Left lung (tissue), 4 donors: ENCODE measurements at regions not wholly inside any gene's neighbourhood (a gene's known extent, or its start where the extent isn't known, plus 50 kb on each side); places are given as distances from the start of the nearest gene placed in this dataset.

Experiments used
- ATAC-seq: fragments of 200-7000 bp; cut with Tn5 transposase; one replicate; pipeline ENCODE4 v1.9.1; 2020; ENCODE audit warnings: moderate library complexity
- DNase-seq, 4 donors: peaks; one replicate each; pipeline ENCODE4 v3.0.0-alpha.2; 2013 to 2020
- H3K27ac ChIP-seq, 2 donors: fragments of 200-600 bp; sonication (generic) in 1 of 2; one replicate each; pipeline versions ENCODE4 v1.5.0 to v1.8.0; 2020 to 2021
- H3K27me3 ChIP-seq, 2 donors: fragments of 200-600 bp; sonication (generic) in 1 of 2; one replicate each; pipeline versions ENCODE4 v1.5.0 to v1.8.0; 2020 to 2021
- H3K36me3 ChIP-seq, 2 donors: fragments of 200-600 bp; sonication (generic) in 1 of 2; one replicate each; pipeline versions ENCODE4 v1.5.0 to v1.8.0; 2020 to 2021
- H3K4me1 ChIP-seq, 2 donors: fragments of 200-600 bp; one replicate each; pipeline ENCODE4 v1.8.0; 2021
- H3K4me3 ChIP-seq, 2 donors: fragments of 200-600 bp; sonication (generic) in 1 of 2; one replicate each; pipeline versions ENCODE4 v1.5.0 to v1.8.0; 2020 to 2021; ENCODE audit warnings: mild to moderate bottlenecking in 1 of 2
- H3K9me3 ChIP-seq, 2 donors: fragments of 200-600 bp; sonication (generic) in 1 of 2; one replicate each; pipeline versions ENCODE4 v1.5.0 to v1.8.0; 2020 to 2021
- CTCF ChIP-seq, 2 donors: fragments of 200-600 bp; sonication (generic) in 1 of 2; IDR thresholded peaks; one replicate each; pipeline versions ENCODE4 v1.5.0 to v1.8.0; 2021; ENCODE audit warnings: antibody characterized with exemption in 2 of 2
- intact Hi-C, 2 donors: fragments of 100-400 bp; cut with DNase I; formaldehyde crosslinking; loops; one replicate each; pipeline versions ENCODE4 v1.11.2 to v1.14.2; 2022
- donor health status: DM: no; HTN: yes; CAD: no.
- donor health status: DM: no; HTN: no; CAD: no.

DNA sequence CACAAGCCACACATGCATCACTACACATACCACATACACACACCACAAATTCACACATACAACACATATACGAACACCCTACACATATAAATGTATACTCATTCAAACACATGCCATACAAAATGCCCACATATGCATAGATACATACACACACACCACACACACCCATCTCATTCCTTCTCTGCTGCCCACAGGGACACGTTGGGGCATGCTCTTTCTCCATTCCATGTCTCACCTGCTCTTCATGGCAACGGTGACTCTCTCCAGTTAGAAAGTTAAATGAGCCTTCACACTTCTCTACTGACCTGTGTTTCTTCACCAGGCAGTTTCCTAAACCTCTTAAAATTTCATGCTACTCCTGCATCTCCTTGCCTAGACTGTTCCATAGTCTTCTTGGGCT, 1194.8 kb downstream of the BCL11B start:
- no peak overlapping the region for H3K4me3 ChIP-seq
- DNase-seq (no peak), ATAC-seq (no peak)
- intact Hi-C loops: no loop called here
- H3K27ac ChIP-seq: no peak overlapping the region
- H3K36me3 ChIP-seq: no peaks in the 10 kb centered on the region
- peaks cover 0 to 3% of the 10 kb centered on the region in 2 donors for H3K27me3 ChIP-seq
- TF ChIP-seq CTCF (IDR thresholded peaks at IDR 0.05): no peak
- no peaks in the 10 kb centered on the region for H3K4me1 ChIP-seq
- H3K9me3 ChIP-seq: no peaks in the 10 kb centered on the region

- no peak for TF ChIP-seq CTCF (IDR thresholded peaks at IDR 0.05)
- Histone ChIP-seq H3K4me3 (no peak overlapping the region), H3K27ac (no peak overlapping the region), H3K36me3 (no peaks in the 10 kb centered on the region), H3K27me3 (peaks cover 0 to 3% of the 10 kb centered on the region in 2 donors), H3K9me3 (peaks cover 0 to 3% of the 10 kb centered on the region in 2 donors), H3K4me1 (no peaks in the 10 kb centered on the region)
- ATAC-seq (no peak), DNase-seq (no peak)
- intact Hi-C loops: no loop called here
These were observed 1189.2 kb downstream of the BCL11B start for GRCh38 chr14:98082833-98083232.

- Histone ChIP-seq H3K9me3 (peaks cover 0 to 3% of the 10 kb centered on the region in 2 donors), H3K4me3 (no peak overlapping the region), H3K27ac (no peak overlapping the region), H3K36me3 (no peaks in the 10 kb centered on the region), H3K27me3 (no peaks in the 10 kb centered on the region), H3K4me1 (no peaks in the 10 kb centered on the region)
- no peak for ATAC-seq
- no peak for DNase-seq
- intact Hi-C loops: no loop called here
- TF ChIP-seq CTCF (IDR thresholded peaks at IDR 0.05): no peak
These were observed 1186.2 kb downstream of the BCL11B start for GRCh38 chr14:98085751-98086150.

GRCh38 chr14:98093111-98093510, 1178.9 kb downstream of the BCL11B start:
- no peak for ATAC-seq
- TF ChIP-seq CTCF (IDR thresholded peaks at IDR 0.05): no peak
- intact Hi-C loops: no loop called here

DNA sequence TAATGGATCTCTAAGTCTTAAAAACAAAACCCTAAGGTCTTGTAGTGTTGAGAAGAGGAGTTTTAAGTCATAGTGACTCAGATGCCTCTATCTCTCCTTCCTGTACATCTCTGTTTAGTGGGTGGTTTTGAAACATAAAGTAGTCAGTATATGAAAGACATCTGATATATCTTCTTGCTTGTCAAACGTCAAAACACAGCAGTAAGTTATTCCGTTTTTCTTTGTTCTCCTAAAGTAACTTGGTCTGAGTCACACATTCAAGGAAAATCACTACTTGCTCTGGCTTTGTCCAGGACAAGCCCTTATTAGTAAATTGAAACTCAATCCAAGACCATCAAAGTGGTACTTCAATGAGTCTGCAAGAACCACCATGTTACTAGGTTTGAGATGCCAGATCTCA, 1172.5 kb downstream of the BCL11B start:
- intact Hi-C loops: no loop called here
- DNase-seq (no peak), ATAC-seq (no peak)
- Histone ChIP-seq H3K4me1 (no peaks in the 10 kb centered on the region), H3K4me3 (no peak overlapping the region), H3K27me3 (no peaks in the 10 kb centered on the region), H3K27ac (no peak overlapping the region), H3K9me3 (no peaks in the 10 kb centered on the region), H3K36me3 (no peaks in the 10 kb centered on the region)
- no peak for TF ChIP-seq CTCF (IDR thresholded peaks at IDR 0.05)

More at GRCh38 chr14:98093111-98093510, 1178.9 kb downstream of the BCL11B start:
- DNase-seq: no peak
- H3K27ac ChIP-seq: no peak overlapping the region
- H3K36me3 ChIP-seq: no peaks in the 10 kb centered on the region
- H3K9me3 ChIP-seq: no peaks in the 10 kb centered on the region
- H3K4me3 ChIP-seq: no peak overlapping the region
- H3K27me3 ChIP-seq: no peaks in the 10 kb centered on the region
- H3K4me1 ChIP-seq: no peaks in the 10 kb centered on the region
